ENCODE measurements at regions not wholly inside any gene's neighbourhood (a gene's known extent, or its start where the extent isn't known, plus 50 kb on each side); places are given as distances from the start of the nearest gene placed in this dataset.

- TF ChIP-seq BHLHE40 (IDR thresholded peaks at IDR 0.05; ENCODE audit: low read depth, low read length) = no peak
- no peak for TF ChIP-seq POLR2A (IDR thresholded peaks at IDR 0.05; ENCODE audit: low read length)
- TF ChIP-seq HMGXB4 (CRISPR knock-in tag; IDR thresholded peaks at IDR 0.05; ENCODE audit: borderline replicate concordance) = no peak
- TF ChIP-seq REST (IDR thresholded peaks at IDR 0.05) = no peak
- no peak for TF ChIP-seq CTCF (IDR thresholded peaks at IDR 0.05)
- TF ChIP-seq TP53 (CRISPR knock-in tag; IDR thresholded peaks at IDR 0.05) = no peak
- TF ChIP-seq CEBPB (IDR thresholded peaks at IDR 0.05) = no peak
- TF ChIP-seq MAFK (IDR thresholded peaks at IDR 0.05; ENCODE audit: partially characterized antibody) = no peak
- TF ChIP-seq ESRRA (IDR thresholded peaks at IDR 0.05; ENCODE audit: borderline replicate concordance, low read length) = no peak
Measured at GRCh38 chr2:8421658-8422449, 260.0 kb upstream of the ID2 start.
